TTC549 (cell line): ENCODE measurements at regions not wholly inside any gene's neighbourhood (a gene's known extent, or its start where the extent isn't known, plus 50 kb on each side); places are given as distances from the start of the nearest gene placed in this dataset.

ENCODE experiments used
- FAIRE-seq: peaks from 2 replicates; lab custom pipeline; 2012; peaks lifted over from hg19 to GRCh38; lab: Jason Lieb, UNC

DNA sequence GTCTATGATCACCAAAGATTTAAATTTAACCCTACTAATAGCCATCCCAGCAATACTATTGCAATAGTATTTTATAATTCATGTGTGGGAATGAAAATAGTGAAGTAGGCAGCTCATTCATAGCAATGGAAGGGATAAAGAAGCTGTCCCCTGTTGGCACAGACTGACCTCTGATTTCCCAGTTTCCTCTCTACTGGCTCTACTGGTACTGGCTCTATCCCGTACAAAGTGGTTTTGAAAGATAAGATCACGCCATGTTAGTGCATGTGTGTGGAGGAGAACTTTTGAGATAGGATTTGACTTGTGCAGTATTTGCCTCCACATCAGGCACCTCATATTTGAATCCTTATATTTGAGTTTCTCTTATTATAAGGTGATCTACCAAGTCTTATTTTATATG lies 227.3 kb upstream of the ADGRL2 start:
- no peak for FAIRE-seq

DNA sequence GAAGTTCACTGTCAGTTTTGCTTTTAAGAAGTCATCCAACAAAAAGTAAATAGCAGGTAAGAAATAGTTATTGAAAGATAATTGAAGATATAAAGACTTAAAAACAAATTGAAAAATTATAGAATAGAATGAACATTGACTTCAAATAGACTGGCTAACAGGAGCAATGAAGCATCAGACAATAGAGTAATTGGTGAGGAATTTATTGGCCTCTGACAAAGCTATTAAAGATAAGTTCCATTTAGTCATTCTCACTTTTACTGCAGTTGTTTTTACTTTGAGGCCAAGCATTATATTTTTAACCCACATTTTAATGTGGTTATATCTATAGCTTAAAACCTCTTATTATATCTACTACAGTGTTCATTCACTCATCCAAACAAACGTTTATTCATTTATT lies 228.8 kb upstream of the ADGRL2 start:
- no peak for FAIRE-seq

DNA sequence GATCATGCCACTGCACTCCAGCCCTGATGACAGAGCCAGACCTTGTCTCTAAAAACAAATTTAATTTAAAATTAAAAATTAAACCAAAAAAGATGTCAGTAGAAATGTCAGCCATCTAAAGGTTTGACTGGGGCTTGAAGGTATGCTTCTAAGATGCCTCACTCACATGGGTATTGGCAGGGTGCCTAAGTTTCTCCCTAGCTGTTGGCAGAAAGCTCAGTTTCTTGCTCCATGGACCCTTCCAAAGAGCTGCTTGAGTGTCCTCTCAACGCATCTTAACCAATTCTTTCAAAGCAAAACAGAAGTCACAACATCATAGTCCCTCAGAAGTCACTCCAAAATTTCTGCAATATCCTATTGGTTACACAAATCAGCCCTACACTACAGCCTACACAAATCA lies 231.0 kb upstream of the ADGRL2 start:
- FAIRE-seq = no peak

DNA sequence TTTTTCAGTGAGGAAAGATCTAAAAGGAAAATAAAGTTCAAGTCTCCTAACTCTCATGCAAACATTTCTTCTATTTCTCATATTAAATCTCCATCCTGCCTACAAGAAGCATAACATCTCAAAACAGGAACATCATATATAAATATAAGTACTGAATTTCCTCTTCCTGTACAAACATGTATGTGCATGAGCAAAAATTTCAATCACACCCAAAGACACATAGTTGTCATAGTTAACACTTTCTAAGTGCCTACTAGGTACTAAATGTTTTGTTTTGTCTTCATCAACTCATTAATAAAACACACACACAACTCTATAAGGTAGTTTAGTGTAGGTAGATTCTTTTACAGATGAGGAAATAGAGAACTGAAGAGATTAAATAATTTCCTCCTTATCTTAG lies 237.1 kb upstream of the ADGRL2 start:
- no peak for FAIRE-seq

DNA sequence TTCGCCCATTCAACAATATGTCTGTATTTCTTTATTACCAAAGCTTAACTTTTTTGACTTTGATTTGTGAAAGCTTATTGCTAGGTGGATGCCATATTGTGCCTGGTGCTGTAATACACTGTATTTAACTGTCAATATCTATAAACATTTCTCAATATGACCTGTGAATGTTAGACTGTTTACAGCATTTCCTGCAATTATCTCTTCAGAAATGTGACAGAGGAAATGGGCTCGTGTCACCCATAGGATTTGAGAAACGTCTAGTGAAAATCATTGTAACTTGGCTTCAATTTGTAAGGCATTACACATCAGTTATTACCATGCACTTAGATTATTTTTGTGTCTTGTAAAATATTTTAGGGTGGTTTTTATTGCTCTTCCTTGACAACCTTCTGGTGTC lies 237.8 kb upstream of the ADGRL2 start:
- FAIRE-seq = no peak

DNA sequence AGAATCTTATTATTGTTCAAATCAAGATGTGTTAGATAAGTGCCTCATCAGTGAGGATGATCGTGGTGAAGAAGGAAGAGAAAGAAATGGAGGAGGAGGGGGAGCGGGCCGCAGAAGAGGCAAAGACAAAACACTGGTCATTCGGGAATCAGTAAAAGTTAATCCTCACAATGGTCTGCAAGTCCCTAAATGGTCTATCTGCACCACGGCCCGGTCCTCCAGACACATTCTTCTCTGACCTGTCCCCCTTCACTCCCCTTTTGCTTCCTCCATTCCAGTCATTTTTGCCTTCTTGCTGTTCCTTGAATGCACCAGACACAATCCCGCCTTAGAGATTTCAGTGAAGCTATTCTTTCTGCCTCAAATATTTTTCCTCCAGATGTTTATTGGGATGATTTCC lies 240.1 kb upstream of the ADGRL2 start:
- FAIRE-seq = no peak

DNA sequence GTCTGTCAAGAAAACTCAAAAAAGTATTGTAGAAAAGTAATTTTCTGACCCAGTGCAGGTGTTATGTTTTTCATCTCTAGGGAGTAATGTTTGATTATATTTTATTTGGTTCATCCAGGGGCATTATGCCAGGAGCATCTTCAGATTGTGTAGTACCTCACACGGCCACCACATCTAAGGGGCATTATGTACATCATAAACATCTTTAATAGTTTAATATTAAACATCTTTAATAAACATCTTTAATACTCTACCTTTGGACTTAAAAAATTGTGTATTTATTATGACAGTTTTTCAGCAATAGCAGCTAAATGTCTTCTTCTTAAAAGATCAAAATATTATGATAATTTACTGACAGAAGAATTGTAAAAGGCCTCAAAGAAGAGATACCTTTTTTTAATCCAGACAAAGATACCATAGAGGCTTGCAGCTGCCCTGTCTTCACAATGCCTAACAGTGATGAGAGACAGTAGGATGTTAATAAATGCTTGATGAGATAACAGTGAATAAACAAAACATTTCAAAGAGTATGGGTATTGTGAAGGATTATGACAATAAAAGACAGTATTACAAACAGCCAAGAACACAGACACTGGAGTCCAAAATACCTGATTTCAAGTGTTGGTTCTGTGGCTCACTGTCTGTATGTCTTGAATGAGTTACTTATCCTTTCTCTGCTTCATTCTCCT lies 240.9 kb upstream of the ADGRL2 start:
- no peak for FAIRE-seq

DNA sequence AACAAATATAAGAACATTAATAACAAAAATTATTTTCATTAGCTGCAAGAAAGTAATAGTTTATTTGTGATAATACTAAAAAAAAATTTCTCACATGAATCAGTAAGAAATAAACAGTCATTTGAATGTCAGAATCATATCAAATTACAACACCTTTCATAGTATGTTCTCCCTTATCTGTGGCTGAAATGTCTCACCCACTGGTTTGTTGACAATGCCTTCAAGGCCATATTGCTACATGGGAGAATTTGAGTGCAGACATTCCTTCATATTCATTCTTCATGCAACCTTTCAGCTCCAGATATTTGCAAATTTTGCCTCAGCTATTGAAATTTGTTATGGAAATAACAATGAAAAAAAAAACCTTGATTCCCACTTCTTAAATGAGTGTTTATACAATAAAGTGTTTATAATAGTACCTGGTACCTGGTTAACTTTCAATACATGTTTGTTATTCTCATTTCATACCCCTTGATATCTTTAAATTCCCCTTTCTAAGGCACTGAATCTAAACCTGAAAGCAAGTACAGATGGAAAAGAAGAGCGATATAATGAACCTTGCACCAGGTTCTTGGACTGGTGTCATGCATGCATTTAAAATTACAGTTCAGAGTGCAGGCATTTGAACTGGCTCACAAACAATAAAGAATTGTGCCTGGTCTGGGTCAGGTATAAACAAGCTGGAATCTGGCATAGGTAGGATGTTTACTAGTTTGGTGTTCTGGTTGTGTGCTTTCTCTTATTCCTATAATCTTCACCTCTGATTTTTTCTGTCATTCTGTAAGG lies 242.2 kb upstream of the ADGRL2 start:
- no peak for FAIRE-seq

DNA sequence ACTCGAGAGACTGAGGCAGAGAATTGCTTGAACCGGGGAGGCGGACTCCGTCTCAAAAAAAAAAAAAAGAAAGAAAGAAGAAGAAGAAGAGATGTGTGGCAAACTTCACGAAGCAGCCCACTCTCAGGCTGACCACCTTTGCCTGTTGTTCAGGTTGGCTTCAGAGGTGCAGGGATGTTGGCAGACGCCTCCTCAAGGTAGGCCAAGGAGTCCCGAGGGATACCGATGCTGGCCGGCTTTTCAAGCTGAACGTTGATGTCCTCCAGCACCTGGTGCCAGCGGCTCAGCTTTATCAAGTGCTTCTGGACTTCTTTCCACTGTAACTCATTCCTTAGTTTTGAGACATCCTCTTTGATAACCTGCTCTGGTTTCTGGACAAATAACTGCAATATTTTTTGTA lies 243.8 kb upstream of the ADGRL2 start:
- no peak for FAIRE-seq

DNA sequence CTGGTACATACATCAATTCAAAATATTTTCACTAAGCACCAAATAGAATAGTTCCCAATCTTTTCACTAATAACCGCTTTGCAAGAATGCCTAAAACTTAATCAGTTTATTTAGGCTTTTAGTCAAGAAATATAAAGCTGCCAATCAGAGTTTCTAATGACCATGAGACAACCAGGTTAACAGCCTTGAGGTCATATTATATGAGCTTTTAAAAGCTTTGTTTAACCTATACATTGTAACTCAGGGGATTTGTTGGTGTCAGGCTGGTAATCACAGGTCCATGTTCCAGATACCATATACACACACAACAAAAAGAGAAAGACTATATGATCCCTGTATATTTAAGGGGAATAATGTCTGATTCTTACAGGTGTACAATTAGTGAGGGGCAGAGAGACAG lies 246.2 kb upstream of the ADGRL2 start:
- no peak for FAIRE-seq

DNA sequence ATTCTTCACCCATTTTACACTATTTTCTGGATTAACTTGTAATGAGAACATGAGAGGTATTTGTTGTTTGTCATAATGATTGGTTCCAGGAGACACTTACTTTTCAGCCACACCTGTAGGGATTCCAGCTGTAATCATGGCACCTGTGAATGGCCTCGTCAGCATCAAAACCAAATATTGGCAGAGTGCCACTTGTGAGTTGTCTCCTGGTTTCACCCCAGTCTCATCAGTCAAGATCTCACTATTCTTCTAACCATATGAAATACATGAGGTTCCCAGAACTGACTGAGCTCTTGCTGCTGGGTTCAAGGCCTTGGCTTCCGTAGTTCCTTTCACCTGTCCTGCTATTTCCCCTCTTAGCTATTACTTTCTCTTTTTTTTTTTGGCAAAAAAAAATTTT lies 246.6 kb upstream of the ADGRL2 start:
- no peak for FAIRE-seq

DNA sequence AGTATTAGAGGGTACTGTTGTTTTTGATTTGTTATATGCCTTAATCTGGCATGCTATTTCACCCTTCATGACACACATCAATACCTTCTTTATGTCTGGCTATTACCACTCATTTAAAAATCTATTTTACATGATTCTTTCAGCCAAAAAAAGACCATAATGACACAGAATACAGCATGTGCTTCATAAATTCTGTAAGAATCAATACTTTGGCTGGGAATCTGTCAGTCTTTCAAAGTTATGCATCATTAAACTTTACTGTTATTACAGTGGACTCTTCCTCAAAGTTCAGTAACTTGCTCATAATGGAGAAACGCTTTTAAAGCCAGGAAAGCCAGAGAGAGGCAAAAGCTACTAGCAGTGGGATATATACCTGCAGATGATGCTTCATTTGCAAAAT lies 247.2 kb upstream of the ADGRL2 start:
- FAIRE-seq = no peak

DNA sequence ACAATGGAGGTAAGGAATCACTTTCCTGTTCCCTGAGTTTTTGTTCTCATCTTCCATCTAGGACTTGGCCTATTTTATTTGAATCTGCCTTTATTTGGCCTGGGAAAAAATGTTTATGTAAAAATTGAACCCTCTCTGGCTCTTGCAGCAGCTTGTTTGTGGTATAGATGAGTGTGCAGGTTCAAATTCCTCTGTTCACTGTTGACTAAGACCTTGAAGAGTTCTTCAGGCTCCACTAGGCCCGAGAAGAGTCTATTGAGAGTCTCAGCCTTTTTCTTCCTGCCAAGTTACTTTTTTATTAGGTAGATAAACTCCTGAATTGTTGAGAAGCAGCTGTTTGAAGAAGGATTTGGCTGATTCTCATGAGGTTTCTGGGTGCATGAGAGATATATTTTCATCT lies 248.8 kb upstream of the ADGRL2 start:
- FAIRE-seq = no peak

DNA sequence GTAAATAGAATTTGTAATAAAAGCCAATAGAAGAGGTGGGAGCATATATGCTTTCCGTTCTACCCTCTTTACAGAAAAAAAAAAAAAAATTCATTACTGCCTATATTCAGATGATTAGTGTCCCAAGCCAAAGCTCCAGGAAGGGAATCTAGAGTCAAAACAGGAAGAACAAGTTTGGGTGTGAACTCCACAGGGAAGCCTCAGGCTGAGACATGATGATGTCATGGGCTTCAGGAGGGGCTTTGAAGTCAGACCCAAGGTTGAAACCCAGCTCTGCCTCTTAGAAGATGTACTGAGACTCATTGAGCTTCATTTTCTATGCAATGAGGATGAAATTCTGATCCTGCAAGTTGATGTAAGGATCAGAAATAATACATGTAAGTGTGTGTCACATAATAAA lies 250.0 kb upstream of the ADGRL2 start:
- no peak for FAIRE-seq

DNA sequence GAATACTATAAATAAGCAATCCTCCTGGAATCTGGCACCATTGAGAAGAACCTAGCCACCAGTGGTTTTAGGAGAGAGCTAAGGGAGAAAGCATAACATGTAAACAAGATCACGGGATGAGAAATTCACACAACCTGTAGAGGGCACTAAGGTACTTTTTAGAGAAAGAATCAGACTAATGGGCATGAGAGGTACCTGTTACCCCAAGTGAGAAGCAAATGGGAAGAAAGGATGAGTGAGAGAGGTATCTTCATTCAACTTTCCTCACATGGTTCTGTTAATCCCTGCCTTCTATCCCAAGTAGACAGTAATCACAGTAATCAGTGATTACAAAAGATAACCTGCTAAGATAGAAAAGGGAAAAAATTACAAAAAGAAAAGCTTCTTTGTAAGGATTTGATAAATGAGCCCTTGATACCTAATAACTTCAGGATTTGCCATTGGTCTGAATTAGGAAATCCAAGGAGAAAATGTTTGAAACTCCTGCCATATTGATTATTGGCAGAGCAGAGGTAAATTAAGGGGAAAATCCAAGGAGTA lies 251.1 kb upstream of the ADGRL2 start:
- FAIRE-seq = no peak

DNA sequence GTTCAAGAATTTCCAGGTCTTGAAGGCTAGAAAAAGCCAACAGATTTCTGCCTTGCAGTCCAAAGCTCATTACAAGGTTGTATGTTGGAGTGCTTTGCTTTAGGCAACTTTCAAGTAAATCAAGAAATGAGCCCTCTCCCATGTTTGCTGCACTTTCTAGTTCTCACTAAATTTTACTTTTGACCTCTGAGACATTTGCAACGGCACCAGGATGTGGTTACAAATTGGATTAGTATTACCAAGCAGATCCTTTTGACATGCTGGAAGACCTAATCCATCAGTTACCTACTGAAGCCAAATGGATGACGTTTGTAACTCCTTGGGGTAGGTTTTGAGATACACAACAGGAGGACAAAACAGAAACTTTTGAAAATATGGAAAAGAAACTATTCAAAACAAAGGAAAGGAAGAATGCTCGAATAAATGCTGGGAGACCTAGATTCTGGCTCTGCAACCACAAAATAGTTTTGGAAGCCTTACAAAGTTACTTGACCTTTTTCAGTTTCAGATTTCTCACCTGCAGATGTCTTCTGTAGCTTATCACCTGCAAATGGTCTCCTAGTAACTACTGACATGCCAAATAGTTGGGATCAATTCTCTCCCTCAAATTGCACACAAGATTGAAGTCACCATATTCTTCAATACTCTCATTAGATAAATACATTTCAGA lies 251.7 kb upstream of the ADGRL2 start:
- FAIRE-seq = no peak

DNA sequence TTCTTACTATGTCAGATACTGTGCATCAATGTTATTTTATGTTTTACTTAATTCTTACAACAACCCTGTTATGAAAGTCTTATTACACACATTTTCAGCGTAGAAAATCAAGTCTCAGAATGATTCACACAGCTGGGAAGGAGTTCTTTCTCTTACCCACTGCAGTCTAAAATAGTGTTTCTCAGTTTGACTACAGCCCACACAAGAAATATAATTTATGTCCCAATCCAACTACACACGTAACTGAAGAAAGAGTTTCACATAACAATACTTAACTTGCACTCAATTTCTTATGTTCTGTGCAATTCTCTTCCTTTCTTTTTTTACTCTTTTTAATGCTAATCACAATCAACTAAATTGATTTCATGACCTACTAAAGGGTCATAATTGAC lies 252.8 kb upstream of the ADGRL2 start:
- no peak for FAIRE-seq

DNA sequence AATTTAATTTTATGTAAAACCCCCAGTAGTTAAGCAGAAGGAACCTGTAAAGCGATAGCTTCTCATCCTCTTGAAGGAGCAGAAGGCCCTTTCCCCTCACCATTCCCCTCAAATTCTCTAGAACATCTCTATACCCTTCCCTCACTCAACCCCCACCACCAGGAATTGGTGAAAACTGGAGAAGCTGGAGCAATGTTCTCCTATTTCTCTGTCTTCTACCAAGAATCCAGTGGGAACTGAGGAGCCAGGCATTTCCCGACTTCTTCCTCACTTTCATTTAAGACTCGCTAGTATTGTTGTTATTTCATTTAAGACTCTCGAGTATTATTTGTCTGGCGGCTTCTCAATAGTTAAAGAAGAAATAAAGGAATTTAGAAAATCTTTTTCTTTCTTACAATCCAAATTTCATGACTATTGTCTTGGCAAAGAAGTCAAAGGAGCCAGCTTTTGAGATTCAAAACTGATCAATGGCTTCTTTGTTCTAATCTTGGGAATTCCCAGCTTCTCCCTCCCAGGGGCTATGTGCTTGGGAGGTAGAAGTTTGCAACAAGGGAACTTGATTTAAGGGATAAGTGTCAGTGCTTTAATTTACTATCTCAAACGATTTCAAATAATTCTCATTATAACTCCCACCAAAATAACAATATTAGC lies 253.3 kb upstream of the ADGRL2 start:
- no peak for FAIRE-seq

DNA sequence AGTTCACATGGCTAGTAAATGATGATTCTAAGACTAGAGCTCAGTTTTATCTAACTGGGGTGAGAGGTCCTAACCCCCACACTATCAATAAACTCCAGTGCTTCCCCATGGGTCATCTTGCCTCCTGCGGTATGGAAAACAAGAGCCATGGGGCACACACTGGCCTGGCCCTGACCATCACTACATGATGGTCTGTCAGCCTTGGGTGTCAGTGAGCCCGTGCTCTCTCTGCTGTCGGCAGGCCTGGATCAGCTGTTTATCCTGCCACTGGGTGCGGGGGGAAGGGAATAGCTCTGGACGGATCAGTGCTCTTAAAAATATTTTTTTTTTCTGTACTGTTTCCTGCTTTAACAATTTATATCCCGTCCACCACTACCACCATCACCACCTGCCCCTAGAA lies 255.0 kb upstream of the ADGRL2 start:
- FAIRE-seq = no peak

DNA sequence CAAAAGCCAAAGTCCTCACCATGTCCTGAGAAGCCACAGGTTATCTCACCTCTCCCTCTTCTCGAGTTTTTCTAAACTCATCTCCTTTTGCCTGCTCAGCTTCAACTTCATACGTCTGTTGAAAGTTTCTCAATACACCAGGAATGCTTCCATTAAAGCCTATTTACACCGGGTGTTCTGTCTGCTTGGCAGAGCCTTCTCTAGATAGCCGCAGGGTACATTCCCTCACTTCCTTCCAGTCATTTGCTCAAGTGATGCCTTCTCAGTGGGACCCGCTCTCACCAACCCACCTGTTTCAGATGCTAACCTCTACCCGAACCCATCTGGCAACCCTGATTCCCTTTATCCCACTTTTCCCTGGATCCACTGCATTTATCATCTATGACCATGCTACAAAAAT lies 257.0 kb upstream of the ADGRL2 start:
- no peak for FAIRE-seq

DNA sequence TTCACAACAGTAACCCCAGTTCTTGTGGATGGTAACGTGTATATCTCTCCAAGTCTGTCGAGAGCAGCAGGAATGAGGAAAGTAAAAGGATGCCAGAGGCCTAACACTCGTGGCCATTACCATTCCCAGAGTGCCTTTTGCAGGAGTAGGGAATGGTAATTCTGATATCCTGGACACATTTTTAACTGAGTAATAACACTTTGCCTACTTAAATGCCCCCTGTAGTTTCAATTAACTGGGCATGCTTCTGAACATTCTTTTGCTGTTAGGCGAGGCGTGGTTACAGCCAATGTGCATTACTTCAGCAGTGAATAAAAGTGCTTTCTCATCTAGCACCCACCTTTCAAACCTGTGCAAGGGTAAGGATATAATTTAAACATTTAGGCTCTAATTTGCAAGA lies 258.5 kb upstream of the ADGRL2 start:
- no peak for FAIRE-seq

DNA sequence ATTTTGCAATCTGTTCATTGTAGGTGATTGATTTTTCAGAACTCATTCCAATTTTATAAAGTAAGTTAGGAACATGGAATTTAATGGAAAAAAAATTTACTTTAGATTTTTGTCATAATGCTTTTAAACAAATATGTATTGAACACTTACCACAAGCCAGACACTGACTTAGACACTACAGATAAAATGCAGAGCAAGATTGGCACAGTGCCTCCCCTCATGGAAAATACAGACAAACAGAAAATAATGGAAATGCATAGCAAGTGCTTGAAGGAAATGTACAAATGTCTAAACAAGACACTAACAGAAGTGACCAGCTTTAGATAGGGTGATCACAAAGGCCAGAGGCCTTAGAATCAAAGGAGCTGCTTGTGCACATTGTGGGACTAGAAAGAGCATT lies 260.5 kb upstream of the ADGRL2 start:
- no peak for FAIRE-seq

DNA sequence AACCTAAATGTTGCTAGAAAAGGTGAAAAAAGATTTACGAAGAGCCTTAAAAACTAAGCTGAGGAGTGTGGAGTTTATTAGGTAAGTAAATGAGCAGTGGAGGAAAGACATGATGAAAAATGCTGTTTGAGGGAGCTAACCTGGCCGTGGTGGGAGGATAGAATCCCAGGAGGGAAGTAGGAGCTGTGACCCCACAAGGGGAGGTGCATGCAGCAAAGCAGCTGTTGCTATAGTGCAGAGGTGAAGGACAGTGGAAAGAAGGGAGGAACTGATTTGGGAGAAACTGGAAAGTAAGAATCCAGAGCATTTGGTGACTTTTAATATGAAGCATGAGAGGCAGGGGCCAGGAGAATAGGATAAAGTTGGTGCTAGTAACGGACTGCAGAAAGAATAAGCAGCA lies 271.7 kb upstream of the ADGRL2 start:
- FAIRE-seq = no peak
